GM03348 (cell line): ENCODE measurements at regions not wholly inside any gene's neighbourhood (a gene's known extent, or its start where the extent isn't known, plus 50 kb on each side); places are given as distances from the start of the nearest gene placed in this dataset.
A peak's percentile ranks its signal among the peaks of the same experiment; 100 is the strongest.

Experiments used
- DNase-seq: peaks from one replicate; pipeline ENCODE4 v3.0.0; 2012; ENCODE audit warnings: low spot score

GRCh38 chr3:40858364-40859115 lies 333.8 kb downstream of the ZNF621 start:
- no peak for DNase-seq

- DNase-seq, result no peak
Measured at GRCh38 chr3:40862946-40863345, 336.4 kb upstream of the CTNNB1 start.

GRCh38 chr3:40864146-40864782 lies 335.0 kb upstream of the CTNNB1 start:
- DNase-seq, result no peak

GRCh38 chr3:40864915-40865314 lies 334.4 kb upstream of the CTNNB1 start:
- DNase-seq, result no peak

GRCh38 chr3:40867797-40868196 lies 331.5 kb upstream of the CTNNB1 start:
- no peak for DNase-seq

GRCh38 chr3:40869013-40869412 lies 330.3 kb upstream of the CTNNB1 start:
- DNase-seq, result no peak

GRCh38 chr3:40869939-40870338 lies 329.4 kb upstream of the CTNNB1 start:
- no peak for DNase-seq

- no peak for DNase-seq
Measured at GRCh38 chr3:40871394-40871793, 327.9 kb upstream of the CTNNB1 start.

GRCh38 chr3:40872258-40872920 lies 326.9 kb upstream of the CTNNB1 start:
- no peak for DNase-seq

GRCh38 chr3:40873476-40873875 lies 325.8 kb upstream of the CTNNB1 start:
- DNase-seq, result no peak

GRCh38 chr3:40873934-40874699 lies 325.2 kb upstream of the CTNNB1 start:
- no peak for DNase-seq

GRCh38 chr3:40875581-40875980 lies 323.7 kb upstream of the CTNNB1 start:
- DNase-seq, result no peak

- DNase-seq, result no peak
Measured at GRCh38 chr3:40876009-40876408, 323.3 kb upstream of the CTNNB1 start.

- DNase-seq, result no peak
Measured at GRCh38 chr3:40876496-40876895, 322.8 kb upstream of the CTNNB1 start.

- peak; percentile 5 for DNase-seq
Measured at GRCh38 chr3:40877631-40878463, 321.5 kb upstream of the CTNNB1 start.

- DNase-seq, result no peak
Measured at GRCh38 chr3:40878464-40878905, 320.8 kb upstream of the CTNNB1 start.

GRCh38 chr3:40885430-40885829 lies 313.9 kb upstream of the CTNNB1 start:
- no peak for DNase-seq

GRCh38 chr3:40886660-40887425 lies 312.5 kb upstream of the CTNNB1 start:
- no peak for DNase-seq

- no peak for DNase-seq
Measured at GRCh38 chr3:40891186-40891585, 308.1 kb upstream of the CTNNB1 start.

GRCh38 chr3:40895109-40895508 lies 304.2 kb upstream of the CTNNB1 start:
- DNase-seq, result no peak

- no peak for DNase-seq
Measured at GRCh38 chr3:40899286-40899712, 300.0 kb upstream of the CTNNB1 start.
